Endometrial microvascular endothelial cells (primary cell): ENCODE measurements at regions not wholly inside any gene's neighbourhood (a gene's known extent, or its start where the extent isn't known, plus 50 kb on each side); places are given as distances from the start of the nearest gene placed in this dataset.

Experiments
- in situ Hi-C: cut with HindIII; loops from 2 replicates; pipeline ENCODE4 v1.10.0; 2017; ENCODE audit warnings: low sequenced_read_pairs, low pct_unique_long_range_greater_than_20kb; ENCODE audit errors: inconsistent ontology term

DNA sequence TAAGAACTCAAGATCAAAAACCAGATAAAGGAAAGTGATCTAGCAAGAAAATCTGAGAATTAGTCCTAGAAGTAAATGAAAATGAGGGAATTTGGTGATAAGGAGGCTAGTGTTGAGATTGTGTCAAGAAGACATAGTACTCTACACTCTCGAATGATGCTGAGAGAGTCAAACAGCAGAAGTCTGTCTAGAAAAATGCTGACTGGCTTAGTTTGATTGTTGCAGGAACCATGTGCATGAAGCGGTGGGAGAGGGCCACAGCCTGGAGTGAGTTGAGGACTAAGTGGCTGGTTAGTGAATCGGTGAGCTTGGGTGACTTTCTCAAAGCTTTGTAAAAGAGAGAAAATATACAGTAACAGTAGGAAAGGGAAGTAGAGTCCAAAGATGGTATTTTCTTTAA lies 124.5 kb downstream of the LRIG3 start:
- in situ Hi-C loops: no loop called here

DNA sequence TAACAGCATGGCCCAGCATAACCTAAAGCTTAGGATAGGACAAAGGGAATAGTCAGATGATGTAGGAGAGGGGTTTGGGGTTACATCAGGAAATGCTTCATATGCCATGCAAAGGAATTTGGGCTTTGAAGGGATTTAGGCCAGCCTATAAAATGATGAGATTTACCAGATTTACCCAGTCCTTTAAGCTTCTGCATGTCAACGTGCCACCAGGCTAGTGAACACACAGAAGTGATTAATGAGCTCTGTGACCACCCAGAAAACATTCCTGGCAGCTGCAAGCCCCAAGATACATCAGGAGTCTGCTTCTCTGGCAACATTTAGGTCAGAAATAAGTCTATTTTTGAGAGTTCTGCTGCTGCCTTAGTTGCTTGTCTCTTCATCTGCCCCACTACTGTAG lies 118.3 kb downstream of the LRIG3 start:
- in situ Hi-C loops: no loop called here

DNA sequence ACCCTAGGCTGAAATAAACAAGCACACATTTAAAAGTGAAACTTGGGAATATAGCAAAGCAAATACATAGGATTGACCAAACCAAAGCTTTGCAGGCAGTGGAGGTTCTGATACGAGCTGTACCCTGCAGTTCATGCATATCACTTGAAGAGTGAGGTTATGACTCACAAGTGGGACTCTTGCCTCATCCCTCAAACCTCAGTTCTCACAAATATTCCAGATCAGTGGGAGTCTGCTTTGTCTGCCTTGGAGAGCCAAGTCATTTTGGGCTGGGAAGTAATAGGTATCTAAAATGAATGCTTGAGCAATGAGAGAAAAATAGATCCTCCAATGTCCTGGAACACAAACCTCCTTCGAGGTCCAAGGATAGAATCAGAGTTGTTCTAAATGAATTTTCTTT lies 116.4 kb downstream of the LRIG3 start:
- in situ Hi-C loops: no loop called here

DNA sequence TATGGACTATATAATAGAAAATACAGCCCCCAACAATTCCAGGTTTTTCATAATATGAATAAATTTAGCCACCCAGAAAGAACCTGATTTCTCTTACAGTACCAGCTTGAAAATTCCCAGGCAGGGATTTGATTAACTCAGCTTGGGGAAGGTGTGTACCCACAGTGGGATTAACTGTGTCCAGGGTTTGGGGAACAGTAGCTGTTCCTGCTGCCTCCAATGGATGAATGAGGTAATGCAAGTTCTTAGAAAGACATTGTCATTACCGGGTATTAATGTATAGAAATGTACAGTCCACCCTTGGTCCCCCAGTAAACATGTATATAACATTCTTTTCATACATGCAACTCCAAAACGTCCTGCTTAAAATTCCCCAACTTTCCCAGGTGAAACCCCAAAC lies 115.6 kb downstream of the LRIG3 start:
- in situ Hi-C loops: no loop called here

DNA sequence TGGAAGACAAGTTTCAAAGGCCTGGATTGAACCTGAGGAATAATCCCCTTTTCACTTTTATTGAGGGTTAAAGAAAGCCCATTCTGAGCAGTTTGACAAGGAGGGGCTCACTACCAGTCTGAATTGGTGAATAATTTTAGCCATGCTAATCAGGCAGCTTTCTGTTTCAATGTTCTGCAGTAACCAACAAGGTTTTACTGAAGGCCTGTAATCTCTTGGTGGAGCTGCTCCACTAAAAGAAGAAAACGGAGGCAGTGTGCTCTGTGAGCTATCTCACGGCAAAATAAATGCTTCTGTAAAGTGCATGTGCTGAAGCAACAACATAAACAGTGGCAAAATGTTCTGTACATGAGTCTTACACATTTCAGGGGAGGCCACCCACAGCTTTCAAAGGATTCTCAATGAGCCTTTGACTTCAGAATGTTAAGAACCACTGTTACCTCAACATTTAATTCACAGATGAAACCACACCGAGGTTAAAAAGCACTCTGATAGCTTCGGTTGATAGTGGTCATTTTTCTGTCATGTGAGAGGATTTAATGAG lies 111.2 kb downstream of the LRIG3 start:
- in situ Hi-C loops: no loop called here

DNA sequence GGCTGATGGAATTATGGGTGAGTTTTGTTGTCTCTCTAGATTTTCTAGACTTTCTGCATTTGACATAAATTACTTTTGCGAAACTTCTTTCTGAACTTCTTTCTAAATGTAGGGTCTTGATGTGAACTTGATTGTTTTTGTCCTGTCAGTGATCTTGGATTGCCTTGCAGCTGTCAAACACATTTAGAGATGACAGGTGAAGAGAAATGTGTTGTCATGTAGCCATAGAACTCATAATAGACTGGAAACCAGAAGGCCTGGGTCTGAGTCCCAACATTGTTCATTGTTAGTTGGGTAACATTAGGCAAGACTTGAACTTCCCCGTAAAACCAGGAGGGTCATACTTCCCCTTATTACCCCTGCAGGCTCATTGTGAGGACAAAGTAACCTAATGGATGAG lies 109.0 kb downstream of the LRIG3 start:
- in situ Hi-C loops: no loop called here

DNA sequence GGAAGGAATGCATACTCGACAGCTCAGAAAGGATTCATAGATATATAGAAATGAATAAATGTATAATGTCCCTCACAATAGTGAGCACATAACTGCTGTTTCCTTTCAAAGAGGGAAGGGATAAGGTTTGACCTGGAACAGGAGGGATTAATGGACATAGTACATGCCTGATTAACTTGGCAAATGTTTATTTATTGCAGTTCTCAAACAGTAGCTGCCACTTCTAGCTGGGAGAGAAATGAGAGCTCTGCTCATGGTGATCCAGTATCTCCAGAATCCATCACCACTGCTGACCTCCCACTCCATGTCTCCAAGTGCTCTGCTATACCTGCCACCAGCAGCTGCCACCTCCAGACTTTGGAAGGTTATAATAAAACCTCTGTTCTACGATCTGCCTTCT lies 108.1 kb downstream of the LRIG3 start:
- in situ Hi-C loops: no loop called here

DNA sequence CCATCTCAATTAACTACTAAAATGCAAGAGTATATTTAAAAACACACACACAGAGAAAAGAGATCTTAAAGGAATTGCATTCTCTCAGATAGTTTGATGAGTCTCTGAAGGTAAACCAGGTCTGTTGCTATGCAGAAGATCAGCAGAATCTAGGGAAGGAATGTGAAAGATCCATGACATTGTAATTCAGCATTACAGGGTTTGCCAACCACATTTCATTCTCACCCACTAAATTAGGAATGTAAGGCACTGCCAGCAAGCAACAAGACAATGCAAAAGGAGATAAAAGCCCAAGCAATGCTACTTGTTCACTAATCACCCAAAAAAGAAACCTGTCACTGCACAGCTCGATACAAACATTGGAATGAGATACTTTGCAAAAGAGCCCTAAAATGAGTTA lies 106.3 kb downstream of the LRIG3 start:
- in situ Hi-C loops: no loop called here

DNA sequence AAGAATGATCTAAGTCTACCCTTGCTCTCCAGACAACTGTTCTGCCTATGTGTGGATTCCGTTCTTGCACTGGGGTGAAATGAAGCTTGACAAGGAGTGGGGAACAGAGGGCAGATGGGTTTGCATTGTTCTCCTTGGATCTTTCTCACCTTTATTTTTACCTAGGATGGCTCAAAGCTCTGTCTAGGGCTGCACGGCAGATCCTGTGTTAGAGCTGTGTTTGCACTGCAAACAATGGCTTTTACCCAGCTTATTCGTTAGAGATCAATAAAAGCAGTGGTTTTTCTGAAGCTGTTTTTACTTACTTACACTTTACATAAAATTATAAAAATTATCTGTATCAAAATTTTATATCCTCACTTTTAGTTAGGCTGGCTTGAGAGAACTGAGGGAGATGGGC lies 105.1 kb downstream of the LRIG3 start:
- in situ Hi-C loops: no loop called here

DNA sequence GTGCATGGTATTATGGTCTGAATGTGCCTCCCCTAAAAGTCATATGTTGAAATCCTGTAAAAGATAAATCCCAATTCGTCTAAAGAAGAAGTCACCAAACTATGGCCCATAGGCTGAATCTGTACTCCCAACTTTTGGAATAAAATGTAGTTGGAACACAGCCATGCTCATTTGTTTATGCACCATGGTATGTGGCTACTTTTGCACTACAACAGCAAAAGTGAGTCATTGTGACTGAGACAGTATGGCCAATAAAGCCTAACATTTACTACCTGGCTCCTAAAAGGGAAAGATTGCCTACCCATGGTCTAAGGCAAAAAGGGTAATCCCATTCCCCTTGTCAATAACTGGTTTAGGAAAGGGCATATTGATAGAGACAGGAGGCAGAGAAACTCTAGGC lies 101.8 kb downstream of the LRIG3 start:
- in situ Hi-C loops: no loop called here

DNA sequence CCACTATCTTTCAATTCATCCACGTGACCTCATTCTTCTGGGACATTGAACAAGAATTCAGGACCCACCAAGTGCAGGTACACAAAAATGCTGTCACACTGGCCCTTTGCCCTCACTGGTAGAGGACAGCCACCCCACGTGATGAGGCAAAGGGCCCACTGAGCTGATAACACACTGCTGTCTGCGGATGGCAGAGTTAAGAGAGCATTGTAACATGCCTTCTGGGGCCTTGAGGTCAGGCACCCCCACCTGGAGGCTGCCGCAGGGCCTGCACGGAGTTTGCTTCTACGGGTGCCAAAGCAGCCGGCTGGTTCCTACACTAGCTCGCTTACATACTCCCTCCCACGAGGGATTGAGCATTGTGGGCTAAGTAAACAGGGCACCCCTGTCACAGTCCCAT lies 101.0 kb downstream of the LRIG3 start:
- in situ Hi-C loops: no loop called here

DNA sequence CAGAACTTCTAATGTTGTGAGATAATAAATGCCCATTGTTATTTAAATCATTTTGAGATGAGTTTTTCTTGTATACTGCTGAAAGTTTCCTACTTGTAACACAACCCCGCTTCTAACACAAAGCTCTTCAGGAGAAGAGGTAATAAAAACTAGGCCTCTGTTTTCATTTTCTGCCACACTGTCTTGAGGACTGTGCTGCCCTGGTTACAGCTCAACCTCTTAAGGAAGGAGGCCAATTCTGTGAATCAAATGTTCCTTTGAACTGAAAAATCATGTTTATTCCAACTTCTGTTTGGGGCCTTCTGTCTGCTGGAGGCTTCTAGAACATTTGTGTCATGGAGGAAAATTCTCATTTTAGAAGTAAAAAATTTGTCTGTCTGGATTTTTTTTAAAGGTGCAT lies 100.3 kb downstream of the LRIG3 start:
- in situ Hi-C loops: no loop called here
